ENCODE measurements at regions not wholly inside any gene's neighbourhood (a gene's known extent, or its start where the extent isn't known, plus 50 kb on each side); places are given as distances from the start of the nearest gene placed in this dataset.

DNA sequence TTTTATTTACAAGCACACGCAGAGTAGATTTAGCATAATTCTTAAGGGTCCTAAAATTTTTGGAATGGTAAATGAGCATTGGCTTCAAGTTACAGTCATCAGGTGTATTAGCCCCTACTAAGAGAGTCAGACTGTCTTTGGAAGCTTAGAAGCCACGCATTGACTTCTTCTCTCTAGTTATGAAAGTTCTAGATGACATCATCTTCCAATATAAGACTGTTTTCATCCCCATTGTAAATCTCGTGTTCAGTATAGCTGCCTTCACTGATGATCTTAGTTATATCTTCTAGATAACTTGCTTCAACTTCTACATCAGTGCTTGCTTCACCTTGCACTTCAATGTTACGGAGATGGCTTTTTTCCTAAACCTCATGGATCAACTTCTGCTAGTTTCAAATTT is 148.8 kb upstream of the SLITRK1 start:
- no peaks in the 10 kb centered on the region for H4K20me1 ChIP-seq (ENCODE audit: low read length)
- no peak for DNase-seq
- H3K9me2 ChIP-seq (replicated peaks; ENCODE audit: low read length): no peaks in the 10 kb centered on the region
- intact Hi-C loops (cut with micrococcal nuclease): no loop called here
- BruUV-seq (replicated peaks): no TSS peak
- H3K27me3 ChIP-seq (ENCODE audit: low read length): no peaks in the 10 kb centered on the region
- H3K9ac ChIP-seq (ENCODE audit: low read length): no peak overlapping the region
- no peak overlapping the region for H3K4me3 ChIP-seq (ENCODE audit: low read length)
- H3K27ac ChIP-seq (ENCODE audit: low read length): no peak overlapping the region
- no peaks in the 10 kb centered on the region for H3K79me2 ChIP-seq (ENCODE audit: low read length)
- H3K9me3 ChIP-seq (ENCODE audit: low read length): no peaks in the 10 kb centered on the region
- H3K4me1 ChIP-seq (ENCODE audit: insufficient read depth, low read length): no peaks in the 10 kb centered on the region
- H3K36me3 ChIP-seq (ENCODE audit: low read depth, low read length): no peaks in the 10 kb centered on the region
- H3K4me2 ChIP-seq (ENCODE audit: low read length): no peak overlapping the region
- no peak for ATAC-seq
- no peak overlapping the region for H2AFZ ChIP-seq (ENCODE audit: low read length)
- ChIA-PET POLR2A (ENCODE audit: unreplicated experiment) (no interaction called here), CTCF (no interaction called here)
- TF ChIP-seq, protein P1, sequence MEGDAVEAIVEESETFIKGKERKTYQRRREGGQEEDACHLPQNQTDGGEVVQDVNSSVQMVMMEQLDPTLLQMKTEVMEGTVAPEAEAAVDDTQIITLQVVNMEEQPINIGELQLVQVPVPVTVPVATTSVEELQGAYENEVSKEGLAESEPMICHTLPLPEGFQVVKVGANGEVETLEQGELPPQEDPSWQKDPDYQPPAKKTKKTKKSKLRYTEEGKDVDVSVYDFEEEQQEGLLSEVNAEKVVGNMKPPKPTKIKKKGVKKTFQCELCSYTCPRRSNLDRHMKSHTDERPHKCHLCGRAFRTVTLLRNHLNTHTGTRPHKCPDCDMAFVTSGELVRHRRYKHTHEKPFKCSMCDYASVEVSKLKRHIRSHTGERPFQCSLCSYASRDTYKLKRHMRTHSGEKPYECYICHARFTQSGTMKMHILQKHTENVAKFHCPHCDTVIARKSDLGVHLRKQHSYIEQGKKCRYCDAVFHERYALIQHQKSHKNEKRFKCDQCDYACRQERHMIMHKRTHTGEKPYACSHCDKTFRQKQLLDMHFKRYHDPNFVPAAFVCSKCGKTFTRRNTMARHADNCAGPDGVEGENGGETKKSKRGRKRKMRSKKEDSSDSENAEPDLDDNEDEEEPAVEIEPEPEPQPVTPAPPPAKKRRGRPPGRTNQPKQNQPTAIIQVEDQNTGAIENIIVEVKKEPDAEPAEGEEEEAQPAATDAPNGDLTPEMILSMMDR (conservative IDR thresholded peaks at IDR 0.05; ENCODE audit: low read depth, low read length): no peak
- no peak for TF ChIP-seq EZH2phosphoT487 (IDR thresholded peaks at IDR 0.05; ENCODE audit: borderline replicate concordance, low read length)
- no peak for TF ChIP-seq EZH2 (IDR thresholded peaks at IDR 0.05; ENCODE audit: low read length, unreplicated experiment)
- no peaks in the 10 kb centered on the region for H3F3A ChIP-seq (ENCODE audit: low read length, unreplicated experiment)

DNA sequence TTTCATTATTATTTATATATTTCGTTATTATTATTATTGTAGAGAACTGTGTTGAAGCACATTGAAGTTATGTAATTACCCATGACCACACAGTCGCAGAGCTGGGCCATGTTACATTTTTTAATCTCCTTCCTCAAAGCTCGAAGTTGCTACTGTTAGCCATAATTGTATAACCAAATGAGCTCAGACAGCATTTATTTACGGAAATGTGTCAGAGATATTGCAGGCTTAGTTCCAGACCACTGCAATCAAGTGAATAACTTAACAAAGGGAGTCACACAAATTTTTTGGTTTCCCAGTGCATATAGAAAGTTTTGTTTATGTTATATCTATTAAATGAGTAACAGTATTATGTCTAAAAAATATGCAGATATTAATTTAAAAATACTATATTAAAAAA is 147.1 kb upstream of the SLITRK1 start:
- Histone ChIP-seq H3K36me3 (ENCODE audit: low read depth, low read length) (no peaks in the 10 kb centered on the region), H4K20me1 (ENCODE audit: low read length) (no peaks in the 10 kb centered on the region), H3K4me2 (ENCODE audit: low read length) (no peak overlapping the region), H3K9me2 (replicated peaks; ENCODE audit: low read length) (no peaks in the 10 kb centered on the region), H3F3A (ENCODE audit: low read length, unreplicated experiment) (no peaks in the 10 kb centered on the region), H3K9me3 (ENCODE audit: low read length) (no peaks in the 10 kb centered on the region), H3K9ac (ENCODE audit: low read length) (no peak overlapping the region), H2AFZ (ENCODE audit: low read length) (no peak overlapping the region), H3K4me1 (ENCODE audit: insufficient read depth, low read length) (no peaks in the 10 kb centered on the region), H3K79me2 (ENCODE audit: low read length) (no peaks in the 10 kb centered on the region), H3K27ac (ENCODE audit: low read length) (no peak overlapping the region), H3K27me3 (ENCODE audit: low read length) (no peaks in the 10 kb centered on the region), H3K4me3 (ENCODE audit: low read length) (no peak overlapping the region)
- no TSS peak for BruUV-seq (replicated peaks)
- DNase-seq: no peak
- TF ChIP-seq EZH2 (IDR thresholded peaks at IDR 0.05; ENCODE audit: low read length, unreplicated experiment): no peak
- TF ChIP-seq, protein P1 (conservative IDR thresholded peaks at IDR 0.05; ENCODE audit: low read depth, low read length): no peak
- no peak for TF ChIP-seq EZH2phosphoT487 (IDR thresholded peaks at IDR 0.05; ENCODE audit: borderline replicate concordance, low read length)
- intact Hi-C loops (cut with micrococcal nuclease): no loop called here
- ChIA-PET CTCF (no interaction called here), POLR2A (ENCODE audit: unreplicated experiment) (no interaction called here)
- no peak for ATAC-seq

DNA sequence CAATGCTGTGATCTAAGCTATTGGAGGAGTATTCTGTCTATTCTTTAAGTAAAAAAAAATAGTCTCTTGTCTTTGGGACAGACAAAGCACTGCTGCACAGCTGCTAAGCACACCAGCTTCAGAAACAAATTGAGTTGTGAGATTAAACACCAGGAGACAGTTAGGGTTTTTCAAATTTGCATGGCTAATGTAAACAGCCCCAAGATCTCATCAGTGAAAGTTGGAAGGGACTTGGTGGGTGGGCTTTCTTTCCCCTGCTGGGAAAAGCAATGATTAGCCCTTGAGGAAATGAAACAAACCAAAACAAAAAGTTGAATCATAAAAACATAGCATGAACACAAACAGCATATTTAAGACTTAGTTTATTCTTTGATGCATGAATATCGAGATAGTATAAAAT is 143.6 kb upstream of the SLITRK1 start:
- no peak for ATAC-seq

More for the DNA sequence above, 143.6 kb upstream of the SLITRK1 start:
- Histone ChIP-seq H3K27ac (ENCODE audit: low read length) (no peak overlapping the region), H3F3A (ENCODE audit: low read length, unreplicated experiment) (no peaks in the 10 kb centered on the region), H3K9ac (ENCODE audit: low read length) (no peak overlapping the region), H2AFZ (ENCODE audit: low read length) (no peak overlapping the region), H3K4me2 (ENCODE audit: low read length) (no peak overlapping the region), H3K27me3 (ENCODE audit: low read length) (no peaks in the 10 kb centered on the region), H3K4me3 (ENCODE audit: low read length) (no peak overlapping the region), H3K9me3 (ENCODE audit: low read length) (no peaks in the 10 kb centered on the region), H3K9me2 (replicated peaks; ENCODE audit: low read length) (no peaks in the 10 kb centered on the region), H3K79me2 (ENCODE audit: low read length) (no peaks in the 10 kb centered on the region), H3K36me3 (ENCODE audit: low read depth, low read length) (no peaks in the 10 kb centered on the region), H4K20me1 (ENCODE audit: low read length) (no peaks in the 10 kb centered on the region), H3K4me1 (ENCODE audit: insufficient read depth, low read length) (no peaks in the 10 kb centered on the region)
- ChIA-PET CTCF (no interaction called here), POLR2A (ENCODE audit: unreplicated experiment) (no interaction called here)
- intact Hi-C loops (cut with micrococcal nuclease): no loop called here
- TF ChIP-seq EZH2 (IDR thresholded peaks at IDR 0.05; ENCODE audit: low read length, unreplicated experiment): no peak
- TF ChIP-seq EZH2phosphoT487 (IDR thresholded peaks at IDR 0.05; ENCODE audit: borderline replicate concordance, low read length): no peak
- TF ChIP-seq, protein P1 (conservative IDR thresholded peaks at IDR 0.05; ENCODE audit: low read depth, low read length): no peak
- DNase-seq: no peak
- BruUV-seq (replicated peaks): no TSS peak
